T-cell (primary cell): ENCODE measurements at regions not wholly inside any gene's neighbourhood (a gene's known extent, or its start where the extent isn't known, plus 50 kb on each side); places are given as distances from the start of the nearest gene placed in this dataset.
"Not testable (repeated sequence)": the region's sequence is repeated elsewhere in the genome, so short reads cannot be mapped to it uniquely, and the experiment has no call there.

Experiments used
- ATAC-seq, 4 experiments: fragments of 200-7000 bp in 3 of 4; fragments of 150-1000 bp in 1 of 4; cut with Tn5 transposase; replicated peaks in 1 of 4; 1 replicate in 3 of 4; 2 replicates in 1 of 4; pipeline ENCODE4 v1.10.0; 2021; ENCODE audit warnings: moderate library complexity in 3 of 4, mild to moderate bottlenecking in 2 of 4, moderate number of reproducible peaks in 1 of 4
- CTCF ChIA-PET, 2 donors: fragments of 300-600 bp; sonication (Branson Sonifier 250); formaldehyde crosslinking; loops; one replicate each; lab custom pipeline; 2022; ENCODE audit warnings: antibody characterized with exemption in 2 of 2; lab: Charles Lee
- POLR2A ChIA-PET, 2 donors: fragments of 300-600 bp; sonication (Branson Sonifier 250); formaldehyde crosslinking; loops; one replicate each; lab custom pipeline; 2022; ENCODE audit warnings: antibody characterized with exemption in 2 of 2; lab: Charles Lee
- DNase-seq, 35 experiments: peaks; one replicate each; pipeline versions ENCODE4 v3.0.0 to v3.0.0-alpha.2; 2013 to 2023
- H3K27ac ChIP-seq: one replicate; pipeline ENCODE4 v1.5.1; 2013; ENCODE audit warnings: low read length
- H3K27me3 ChIP-seq, 2 experiments: replicated peaks in 1 of 2; 1 replicate in 1 of 2; 2 replicates in 1 of 2; pipeline versions ENCODE4 v1.6.1 to v1.7.0; 2013; ENCODE audit warnings: low read length in 1 of 2, mixed read lengths in 1 of 2; ENCODE audit not compliant: control insufficient read depth in 2 of 2, insufficient read depth in 2 of 2; ENCODE audit errors: extremely low read depth in 1 of 2
- H3K36me3 ChIP-seq, 2 donors: 1 replicate in 1 of 2; 2 replicates in 1 of 2; pipeline versions ENCODE4 v1.6.1 to v1.7.0; 2013; ENCODE audit warnings: low read length in 1 of 2; ENCODE audit not compliant: control insufficient read depth in 2 of 2, insufficient read depth in 1 of 2; ENCODE audit errors: extremely low read depth in 1 of 2
- H3K4me1 ChIP-seq, 2 experiments: 1 replicate in 1 of 2; 2 replicates in 1 of 2; pipeline versions ENCODE4 v1.6.1 to v1.7.0; 2013; ENCODE audit warnings: low read length in 2 of 2, mixed read lengths in 1 of 2; ENCODE audit not compliant: insufficient read depth in 2 of 2, control insufficient read depth in 1 of 2; ENCODE audit errors: extremely low read depth in 1 of 2
- H3K4me3 ChIP-seq, 2 donors: 1 replicate in 1 of 2; 2 replicates in 1 of 2; pipeline versions ENCODE4 v1.5.1 to v1.7.0; 2013; ENCODE audit warnings: mild to moderate bottlenecking in 2 of 2, low read length in 1 of 2, moderate library complexity in 1 of 2; ENCODE audit not compliant: control insufficient read depth in 1 of 2; ENCODE audit errors: extremely low read depth in 1 of 2
- H3K9me3 ChIP-seq: 2 replicates; pipeline ENCODE4 v1.7.0; 2013
- H3K27ac Mint-ChIP-seq, 2 donors: one replicate each; pipeline ENCODE4 v1.8.0; 2020 to 2021; ENCODE audit warnings: mild to moderate bottlenecking in 2 of 2, mixed read lengths in 2 of 2
- H3K27me3 Mint-ChIP-seq, 2 donors: one replicate each; pipeline ENCODE4 v1.8.0; 2021 to 2022; ENCODE audit warnings: mixed read lengths in 2 of 2
- H3K36me3 Mint-ChIP-seq: one replicate; pipeline ENCODE4 v1.8.0; 2021; ENCODE audit warnings: mixed read lengths
- H3K4me1 Mint-ChIP-seq, 3 donors: one replicate each; pipeline ENCODE4 v1.8.0; 2020 to 2022; ENCODE audit warnings: mixed read lengths in 3 of 3, mild to moderate bottlenecking in 1 of 3
- H3K4me3 Mint-ChIP-seq, 3 donors: one replicate each; pipeline ENCODE4 v1.8.0; 2020 to 2022; ENCODE audit warnings: mild to moderate bottlenecking in 3 of 3, mixed read lengths in 3 of 3, moderate library complexity in 3 of 3
- H3K9me3 Mint-ChIP-seq, 3 donors: one replicate each; pipeline ENCODE4 v1.8.0; 2020 to 2022; ENCODE audit warnings: mixed read lengths in 3 of 3
- WGBS: methylation state at CpG from one replicate; pipeline ENCODE4 v1.1.5; 2013; ENCODE audit warnings: missing lambda C conversion rate; ENCODE audit not compliant: insufficient coverage; 5-methylcytosine and 5-hydroxymethylcytosine counted together

GRCh38 chr4:154907345-154908045 lies 126.4 kb downstream of the RBM46 start:
- H3K4me1 Mint-ChIP-seq, H3K36me3 Mint-ChIP-seq, DNase-seq, ATAC-seq, H3K4me3 ChIP-seq, H3K27ac ChIP-seq, H3K9me3 Mint-ChIP-seq, H3K36me3 ChIP-seq, H3K9me3 ChIP-seq, H3K27ac Mint-ChIP-seq, H3K4me3 Mint-ChIP-seq, H3K27me3 Mint-ChIP-seq, H3K27me3 ChIP-seq, CTCF ChIA-PET, H3K4me1 ChIP-seq, POLR2A ChIA-PET: not testable (repeated sequence)
- 89% methylated on average over 7 of the region's 17 CpGs for WGBS

DNA sequence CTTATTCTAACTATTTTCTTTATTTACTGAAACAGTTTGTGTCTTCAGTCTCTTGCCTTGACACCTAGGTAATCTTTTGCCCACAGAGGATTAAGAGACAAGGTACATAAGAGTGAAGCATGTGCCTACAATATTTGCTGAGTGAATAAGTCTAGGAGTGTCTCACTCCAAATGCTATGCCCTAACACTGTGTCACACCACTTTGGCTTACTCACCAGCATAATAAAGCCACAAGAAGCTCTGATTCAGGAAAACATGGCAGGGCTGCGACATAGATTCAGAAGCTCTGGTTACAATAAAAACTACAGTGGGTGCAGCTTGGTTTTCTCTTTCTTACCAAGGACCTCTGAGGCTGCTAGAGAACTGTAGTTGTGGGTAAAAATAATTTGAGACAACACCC lies 127.1 kb downstream of the RBM46 start:
- Mint-ChIP-seq H3K27ac (no peak overlapping the region), H3K4me3 (no peak overlapping the region), H3K9me3 (peaks cover 0 to 8% (median 0%) of the 10 kb centered on the region in 3 donors), H3K36me3 (no peaks in the 10 kb centered on the region), H3K4me1 (no peaks in the 10 kb centered on the region), H3K27me3 (no peaks in the 10 kb centered on the region)
- DNase-seq = no peak
- Histone ChIP-seq H3K36me3 (no peaks in the 10 kb centered on the region), H3K27me3 (peaks cover 0 to 3% of the 10 kb centered on the region in 2 experiments), H3K4me3 (no peak overlapping the region), H3K4me1 (no peaks in the 10 kb centered on the region), H3K9me3 (no peaks in the 10 kb centered on the region), H3K27ac (no peak overlapping the region)
- ChIA-PET CTCF (no interaction called here), POLR2A (no interaction called here)
- no CpG with 5 or more reads among the region's 1 CpG for WGBS
- no peak for ATAC-seq

GRCh38 chr4:154911097-154911496 lies 130.0 kb downstream of the RBM46 start:
- POLR2A ChIA-PET = no interaction called here
- WGBS = no CpG with 5 or more reads among the region's 1 CpG
- H3K27me3 ChIP-seq = peaks cover 0 to 3% of the 10 kb centered on the region in 2 experiments
- Mint-ChIP-seq H3K27ac (no peak overlapping the region), H3K9me3 (peaks cover 0 to 7% (median 0%) of the 10 kb centered on the region in 3 donors), H3K4me1 (no peaks in the 10 kb centered on the region), H3K4me3 (no peak overlapping the region), H3K27me3 (no peaks in the 10 kb centered on the region), H3K36me3 (no peaks in the 10 kb centered on the region)
- DNase-seq (no peak), ATAC-seq (no peak)
- no peak overlapping the region for H3K27ac ChIP-seq
- H3K4me3 ChIP-seq = no peak overlapping the region
- H3K36me3 ChIP-seq = no peaks in the 10 kb centered on the region
- CTCF ChIA-PET = interaction anchor here in 1 of 2 donors (0.6 kb wide), 1 partner anchor 1961 kb away, joined by 3 read pairs; no protein-coding TSS in a partner anchor
- no peaks in the 10 kb centered on the region for H3K9me3 ChIP-seq
- no peaks in the 10 kb centered on the region for H3K4me1 ChIP-seq

- no peaks in the 10 kb centered on the region for H3K9me3 ChIP-seq
- H3K27me3 Mint-ChIP-seq = no peaks in the 10 kb centered on the region
- peaks cover 0 to 5% (median 0%) of the 10 kb centered on the region in 3 donors for H3K9me3 Mint-ChIP-seq
- WGBS = 49% methylated on average over 3 of the region's 3 CpGs
- no peak overlapping the region for H3K4me3 ChIP-seq
- no peak overlapping the region for H3K27ac ChIP-seq
- ChIA-PET POLR2A (no interaction called here), CTCF (no interaction called here)
- no peak for ATAC-seq
- DNase-seq = no peak
- no peak overlapping the region for H3K27ac Mint-ChIP-seq
- no peak overlapping the region for H3K4me3 Mint-ChIP-seq
- no peaks in the 10 kb centered on the region for H3K36me3 Mint-ChIP-seq
- H3K27me3 ChIP-seq = peaks cover 0 to 3% of the 10 kb centered on the region in 2 experiments
- H3K4me1 ChIP-seq = no peaks in the 10 kb centered on the region
- no peaks in the 10 kb centered on the region for H3K4me1 Mint-ChIP-seq
- no peaks in the 10 kb centered on the region for H3K36me3 ChIP-seq
These were observed 130.6 kb downstream of the RBM46 start for GRCh38 chr4:154911608-154912098.

DNA sequence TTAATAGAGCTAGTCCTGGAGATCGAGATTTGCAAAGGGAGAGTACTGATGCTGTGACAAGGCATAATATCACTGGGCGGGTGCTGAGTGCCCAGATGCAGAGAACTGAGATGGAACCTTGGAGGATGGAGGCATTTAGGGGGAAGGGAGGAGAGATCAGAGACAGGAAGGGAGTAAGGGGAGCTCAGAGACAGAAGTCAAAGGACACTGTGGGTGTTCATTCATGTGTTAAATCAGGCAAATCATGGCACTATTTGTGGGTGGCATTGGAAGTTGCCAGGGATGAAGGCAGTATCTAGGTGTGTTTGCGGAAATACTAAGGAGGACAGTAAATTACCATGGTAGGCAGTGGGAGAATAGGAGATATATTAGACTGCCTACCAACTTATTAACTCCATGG lies 135.0 kb downstream of the RBM46 start:
- no peaks in the 10 kb centered on the region for H3K36me3 Mint-ChIP-seq
- H3K9me3 Mint-ChIP-seq = no peaks in the 10 kb centered on the region
- Histone ChIP-seq H3K9me3 (no peaks in the 10 kb centered on the region), H3K4me3 (no peak overlapping the region), H3K27me3 (peaks cover 0 to 3% of the 10 kb centered on the region in 2 experiments), H3K4me1 (no peaks in the 10 kb centered on the region), H3K36me3 (no peaks in the 10 kb centered on the region), H3K27ac (no peak overlapping the region)
- CTCF ChIA-PET = no interaction called here
- DNase-seq = no peak
- no peak overlapping the region for H3K4me3 Mint-ChIP-seq
- 67% methylated on average over 2 of the region's 3 CpGs for WGBS
- ATAC-seq = no peak
- no peaks in the 10 kb centered on the region for H3K4me1 Mint-ChIP-seq
- POLR2A ChIA-PET = no interaction called here
- no peaks in the 10 kb centered on the region for H3K27me3 Mint-ChIP-seq
- no peak overlapping the region for H3K27ac Mint-ChIP-seq

DNA sequence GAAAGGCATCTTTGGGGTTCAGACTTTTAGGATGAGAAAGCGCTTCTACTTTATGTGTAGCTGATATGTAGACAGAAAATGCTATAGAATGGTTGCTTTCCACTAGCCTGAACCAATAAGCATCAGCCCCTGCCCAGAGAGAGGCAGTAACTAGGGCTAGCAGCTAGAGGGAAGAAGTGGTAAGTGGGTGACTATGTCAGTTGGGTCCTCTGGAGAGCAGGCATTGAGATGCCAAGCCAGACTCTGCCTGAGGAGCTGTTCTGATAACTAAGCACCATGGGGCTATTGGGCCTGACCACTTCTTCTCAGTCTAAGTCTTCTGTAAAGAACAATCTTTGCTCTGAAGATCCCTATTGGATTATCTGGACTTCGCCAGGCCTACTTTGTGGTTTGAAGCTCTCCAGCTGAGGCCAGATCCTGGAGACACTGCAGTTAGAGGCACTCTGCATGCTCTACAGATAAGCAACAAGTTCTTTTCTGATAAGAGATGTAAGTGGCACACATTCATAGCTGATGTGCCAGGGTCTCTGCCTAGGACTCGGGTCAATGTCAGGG lies 146.1 kb downstream of the RBM46 start:
- H3K9me3 ChIP-seq = no peaks in the 10 kb centered on the region
- Mint-ChIP-seq H3K27me3 (no peaks in the 10 kb centered on the region), H3K4me1 (no peaks in the 10 kb centered on the region), H3K36me3 (no peaks in the 10 kb centered on the region), H3K9me3 (peaks cover 5 to 14% (median 9%) of the 10 kb centered on the region in 3 donors), H3K4me3 (no peak overlapping the region), H3K27ac (no peak overlapping the region)
- no peak overlapping the region for H3K4me3 ChIP-seq
- DNase-seq = no peak
- no peaks in the 10 kb centered on the region for H3K27me3 ChIP-seq
- no peaks in the 10 kb centered on the region for H3K4me1 ChIP-seq
- H3K27ac ChIP-seq = no peak overlapping the region
- CTCF ChIA-PET = no interaction called here
- ATAC-seq = no peak
- 95% methylated on average over 3 of the region's 3 CpGs for WGBS
- H3K36me3 ChIP-seq = no peaks in the 10 kb centered on the region
- POLR2A ChIA-PET = no interaction called here
